GM13976 (cell line): ENCODE measurements at regions not wholly inside any gene's neighbourhood (a gene's known extent, or its start where the extent isn't known, plus 50 kb on each side); places are given as distances from the start of the nearest gene placed in this dataset.

Experiments used
- DNase-seq: peaks from one replicate; pipeline ENCODE4 v3.0.0; 2012; ENCODE audit warnings: low spot score
- CTCF ChIP-seq: IDR thresholded peaks from 2 replicates; pipeline ENCODE4 v1.5.1; 2012; ENCODE audit warnings: borderline replicate concordance, mild to moderate bottlenecking; ENCODE audit not compliant: insufficient read depth; ENCODE audit errors: extremely low read depth, missing control alignments, control extremely low read depth
- in situ Hi-C: fragments of 300-500 bp; cut with MboI; formaldehyde crosslinking; loops from one replicate; pipeline ENCODE4 v1.12.0; 2022; ENCODE audit warnings: low sequenced_read_pairs, mixed read lengths, inconsistent platforms; ENCODE audit not compliant: unreplicated experiment

DNA sequence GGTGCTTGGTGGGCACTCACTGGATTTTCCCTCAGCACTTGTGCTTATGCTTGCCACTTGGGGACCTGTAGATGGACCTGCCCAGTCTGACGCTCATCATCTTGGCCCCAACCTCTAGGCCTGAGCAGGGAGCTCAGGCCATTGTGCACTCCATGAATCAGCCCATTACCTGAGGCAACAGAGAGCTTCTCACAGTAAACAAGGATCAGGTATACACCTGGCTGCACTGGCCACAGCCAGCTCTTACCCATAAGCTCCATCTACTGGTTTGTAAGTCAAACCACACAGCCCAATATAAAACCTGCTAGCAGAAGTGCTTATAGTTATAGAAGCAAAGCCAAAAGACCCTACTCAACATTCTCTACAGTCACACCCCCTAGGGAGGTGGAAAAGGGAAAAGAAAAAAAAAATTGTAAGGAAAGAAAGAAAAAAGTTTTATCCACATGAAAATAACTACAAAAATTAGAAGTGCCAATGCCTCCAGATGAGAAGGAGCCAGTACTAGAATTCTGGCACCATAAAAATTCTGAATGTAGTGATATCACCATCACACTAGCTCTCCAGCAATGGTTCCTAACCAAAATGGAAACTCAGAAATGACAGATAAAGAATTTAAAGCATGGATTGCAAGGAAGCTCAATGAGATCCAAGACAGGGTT lies 87.8 kb upstream of the CDH5 start:
- in situ Hi-C loops = no loop called here
- no peak for DNase-seq
- TF ChIP-seq CTCF = no peak

DNA sequence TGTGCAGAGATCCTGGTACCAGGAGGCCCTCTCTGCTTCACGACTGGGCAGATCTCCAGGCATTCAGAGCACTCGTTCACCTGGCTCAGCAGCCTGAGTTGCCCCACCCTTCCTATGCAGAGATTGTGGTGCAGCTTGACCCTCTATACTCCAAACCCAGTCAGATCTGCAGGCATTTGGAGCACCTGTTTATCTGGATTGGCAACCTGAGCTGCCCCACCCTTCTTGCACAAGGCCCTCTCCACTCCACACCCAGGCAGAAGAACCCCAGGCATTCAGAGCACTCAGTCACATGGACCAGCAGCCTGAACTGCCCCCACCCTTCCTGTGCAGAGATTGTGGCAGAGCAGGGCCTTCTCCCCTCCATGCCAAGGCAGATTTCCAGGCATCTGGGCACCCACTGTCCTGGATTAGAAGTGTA lies 88.4 kb upstream of the CDH5 start:
- DNase-seq = no peak
- no peak for TF ChIP-seq CTCF
- in situ Hi-C loops = no loop called here

- no peak for DNase-seq
- in situ Hi-C loops = no loop called here
- no peak for TF ChIP-seq CTCF
Measured at GRCh38 chr16:66277311-66278070, 89.0 kb upstream of the CDH5 start.

GRCh38 chr16:66275775-66276428 lies 90.6 kb upstream of the CDH5 start:
- peak; percentile 51 for TF ChIP-seq CTCF
- in situ Hi-C loops = no loop called here
- peak; percentile 44 for DNase-seq

GRCh38 chr16:66274335-66275110 lies 92.0 kb upstream of the CDH5 start:
- DNase-seq = peak; percentile 43
- TF ChIP-seq CTCF = no peak
- in situ Hi-C loops = no loop called here

- TF ChIP-seq CTCF = no peak
- in situ Hi-C loops = no loop called here
- DNase-seq = no peak
Measured at GRCh38 chr16:66273644-66274334, 92.7 kb upstream of the CDH5 start.
